ENCODE measurements at regions not wholly inside any gene's neighbourhood (a gene's known extent, or its start where the extent isn't known, plus 50 kb on each side); places are given as distances from the start of the nearest gene placed in this dataset.

GRCh38 chr4:41400296-41400695 is 137.7 kb upstream of the LIMCH1 start:
- TF ChIP-seq CTCF (conservative IDR thresholded peaks at IDR 0.05; ENCODE audit: low read length) = no peak
- no peak for TF ChIP-seq EZH2phosphoT487 (IDR thresholded peaks at IDR 0.05; ENCODE audit: borderline replicate concordance, low read depth, low read length)

Measured in OCI-LY7 (cell line).